ENCODE measurements at regions not wholly inside any gene's neighbourhood (a gene's known extent, or its start where the extent isn't known, plus 50 kb on each side); places are given as distances from the start of the nearest gene placed in this dataset.
"Not testable (repeated sequence)": the region's sequence is repeated elsewhere in the genome, so short reads cannot be mapped to it uniquely, and the experiment has no call there.

DNA sequence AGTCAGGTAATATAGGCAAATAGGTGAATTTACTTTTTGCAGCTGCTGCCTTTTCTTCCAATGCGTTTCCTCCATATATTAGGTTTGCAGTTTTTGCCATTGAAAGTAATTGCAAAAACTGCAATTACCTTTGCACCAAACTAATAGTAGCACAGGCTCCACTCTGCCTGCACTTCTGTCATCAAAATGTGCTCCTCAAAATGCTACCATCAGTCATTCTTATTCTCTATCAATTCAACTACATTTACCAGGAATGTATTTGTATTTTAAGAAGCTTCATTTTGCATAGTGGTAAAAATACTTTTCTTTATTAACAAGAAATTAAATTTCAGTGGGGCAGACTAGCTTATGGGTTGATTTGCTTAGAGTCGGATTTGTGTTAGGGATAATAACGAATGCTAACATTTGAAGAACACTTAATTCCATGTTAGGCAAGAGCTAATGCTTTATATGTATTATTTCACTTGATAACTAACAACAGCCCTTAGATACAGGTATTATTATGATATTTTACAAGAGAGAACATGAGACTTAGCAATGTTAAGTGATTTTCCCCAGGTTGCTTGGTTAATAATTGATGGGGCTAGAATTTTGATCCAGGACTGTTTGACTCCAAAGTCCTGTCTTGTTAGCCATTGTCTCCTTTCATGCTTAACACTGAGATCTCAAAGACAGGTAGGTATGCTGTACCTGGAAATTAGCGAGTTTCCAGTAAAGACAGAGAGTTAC lies 300.4 kb downstream of the MAN2A1 start:
- DNase-seq (ENCODE audit: low read depth, low spot score): no peak

DNA sequence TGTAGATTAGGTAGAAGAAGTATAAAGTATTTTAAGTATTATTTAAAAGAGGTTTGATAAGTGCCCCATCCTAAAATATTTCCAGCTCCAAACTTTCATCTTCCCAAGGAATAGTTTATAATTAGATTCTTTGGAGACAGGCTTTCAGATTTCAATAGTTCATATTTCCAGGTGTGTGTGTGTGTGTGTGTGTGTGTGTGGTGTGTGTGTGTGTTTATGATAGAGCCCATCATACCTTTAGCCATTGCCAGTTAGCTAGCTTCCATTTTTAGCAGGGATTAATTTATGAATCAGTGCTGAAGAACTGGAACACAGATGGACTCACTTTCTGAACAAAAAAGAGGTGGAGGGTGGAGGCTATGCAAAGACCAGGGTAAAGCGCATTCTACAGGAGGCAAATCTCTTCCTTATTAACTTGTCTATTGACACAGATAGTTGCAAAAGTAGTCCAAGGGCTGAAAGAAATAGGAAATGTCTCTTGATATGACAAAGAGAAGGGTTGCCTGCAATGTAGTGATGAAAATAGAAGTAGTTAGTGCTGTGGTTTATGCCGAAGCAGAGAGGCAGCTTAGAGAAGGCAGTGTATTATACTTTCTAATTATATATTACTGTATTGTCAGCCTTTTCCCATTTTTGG lies 301.1 kb downstream of the MAN2A1 start:
- no peak for DNase-seq (ENCODE audit: low read depth, low spot score)

DNA sequence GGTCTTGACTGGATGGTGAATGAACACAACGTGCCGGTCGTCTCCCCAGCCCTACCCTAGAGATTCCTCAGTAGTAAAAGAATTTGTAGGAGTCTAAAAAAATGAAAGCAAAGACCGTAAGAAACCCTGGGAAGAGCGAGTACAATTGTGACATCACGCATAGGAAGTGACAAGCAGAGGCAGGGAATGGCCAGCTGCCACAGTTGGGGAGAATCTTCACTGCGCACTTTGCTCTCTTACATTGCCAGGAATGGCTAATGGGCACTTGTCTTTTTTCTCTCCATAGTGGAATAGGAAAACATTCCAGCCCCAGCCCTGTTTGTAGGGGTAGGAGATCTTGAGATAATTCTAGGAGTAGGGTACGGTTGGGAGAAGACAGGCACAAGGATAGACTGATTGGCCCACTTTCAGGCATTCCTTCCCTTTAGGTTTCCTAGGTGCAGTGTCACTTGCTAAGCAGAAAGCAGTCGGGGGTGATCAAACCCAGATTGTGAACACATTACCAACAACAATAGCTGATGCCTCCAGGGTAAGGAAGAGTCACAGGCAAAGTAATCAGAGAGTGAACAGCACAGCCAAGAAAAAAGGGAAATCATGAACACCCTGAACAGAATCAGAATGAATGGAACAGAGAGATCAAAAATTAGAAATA lies 302.7 kb downstream of the MAN2A1 start:
- no peak for DNase-seq (ENCODE audit: low read depth, low spot score)

DNA sequence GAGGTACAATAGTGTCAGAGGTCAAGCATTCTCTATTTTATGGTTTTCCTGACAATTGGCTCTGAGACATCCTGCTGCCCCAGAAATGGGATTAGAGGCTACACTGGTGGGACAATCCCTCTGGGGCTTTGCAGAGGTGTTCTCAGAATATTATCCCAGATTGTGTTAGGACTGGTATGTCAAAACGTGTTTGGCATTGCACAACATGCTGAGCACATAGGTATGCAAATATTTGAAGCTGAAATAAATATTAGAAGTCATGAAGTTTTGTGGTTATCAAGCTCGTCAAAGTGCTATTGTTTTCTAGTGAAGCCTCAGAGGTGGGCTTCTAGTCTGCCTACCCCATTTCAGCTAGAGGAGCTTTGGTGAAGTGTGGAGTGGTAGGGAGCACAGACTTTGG lies 304.4 kb downstream of the MAN2A1 start:
- no peak for DNase-seq (ENCODE audit: low read depth, low spot score)

DNA sequence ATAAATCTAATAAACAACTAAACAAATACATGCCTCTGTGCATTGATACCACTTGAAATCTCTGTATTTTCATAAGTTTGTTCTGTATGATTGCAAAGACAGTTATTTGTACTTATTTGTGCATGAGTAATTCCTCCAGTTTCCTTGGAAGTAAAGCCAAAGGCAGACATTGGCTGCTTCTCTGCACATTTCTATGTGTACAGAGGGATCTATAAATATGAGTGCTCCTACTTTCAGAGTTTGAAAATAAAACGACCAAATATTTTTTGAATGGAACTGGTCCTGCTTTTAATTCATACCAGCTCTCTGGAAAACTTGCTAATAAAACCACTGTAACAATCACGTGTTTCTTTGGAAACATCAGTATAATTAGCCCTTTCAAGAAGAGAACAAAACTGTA lies 306.5 kb downstream of the MAN2A1 start:
- peak; percentile 10 for DNase-seq (ENCODE audit: low read depth, low spot score)

DNA sequence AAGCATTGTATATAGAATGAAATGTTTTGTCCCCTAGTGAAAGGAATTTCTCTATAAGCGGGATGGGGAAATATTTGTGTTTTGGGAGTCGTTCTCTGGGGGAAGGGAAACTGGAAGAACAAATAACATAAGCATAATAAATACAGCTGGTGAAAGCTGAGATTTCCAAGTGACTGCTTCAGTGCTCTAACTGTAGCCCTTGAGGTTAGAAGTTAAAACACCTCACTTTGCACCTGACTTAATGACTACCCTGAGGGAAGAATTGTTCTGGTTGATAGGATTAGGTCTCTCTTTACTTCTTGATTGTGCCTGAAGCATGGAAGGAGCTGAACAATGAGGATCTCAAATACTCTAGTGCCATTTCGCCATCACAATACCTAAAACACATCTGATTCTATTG lies 307.4 kb downstream of the MAN2A1 start:
- no peak for DNase-seq (ENCODE audit: low read depth, low spot score)

DNA sequence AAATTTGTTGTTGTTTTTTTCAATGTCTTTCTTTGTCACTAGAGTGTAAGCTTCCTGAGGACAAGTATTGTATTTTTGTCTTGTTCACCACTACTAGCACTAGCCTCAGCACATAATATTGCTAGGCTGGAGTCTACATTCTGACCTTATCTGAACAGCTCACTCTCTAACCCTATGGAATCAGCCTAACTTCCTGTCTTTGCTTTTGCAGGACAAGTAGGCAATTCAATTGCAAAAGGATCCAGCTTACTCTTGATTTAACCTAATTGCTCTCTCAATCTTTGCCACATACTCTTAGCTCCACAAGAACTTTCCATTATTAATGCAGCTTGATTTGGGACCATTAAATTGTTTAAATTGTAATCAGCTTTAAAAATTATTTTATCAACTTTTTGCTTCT lies 308.5 kb downstream of the MAN2A1 start:
- DNase-seq (ENCODE audit: low read depth, low spot score): no peak

DNA sequence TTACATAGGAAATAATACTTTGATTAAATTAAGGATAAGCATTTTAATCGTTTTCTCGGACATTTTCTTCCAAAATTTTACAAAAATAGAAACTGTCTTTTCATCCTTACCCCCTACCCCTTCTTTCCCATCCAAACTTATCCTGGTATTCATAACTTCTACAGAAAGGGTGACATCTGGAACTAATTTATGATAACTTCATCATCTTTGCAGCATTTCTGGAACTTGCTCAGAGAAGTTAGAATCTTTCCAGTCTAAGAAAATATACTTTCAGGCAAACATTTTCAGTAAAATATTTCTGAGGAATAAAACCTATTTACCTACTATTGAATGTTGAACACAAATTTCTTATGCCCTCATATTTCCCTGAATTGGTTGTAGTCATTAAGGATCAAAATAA lies 309.0 kb downstream of the MAN2A1 start:
- DNase-seq (ENCODE audit: low read depth, low spot score): no peak

DNA sequence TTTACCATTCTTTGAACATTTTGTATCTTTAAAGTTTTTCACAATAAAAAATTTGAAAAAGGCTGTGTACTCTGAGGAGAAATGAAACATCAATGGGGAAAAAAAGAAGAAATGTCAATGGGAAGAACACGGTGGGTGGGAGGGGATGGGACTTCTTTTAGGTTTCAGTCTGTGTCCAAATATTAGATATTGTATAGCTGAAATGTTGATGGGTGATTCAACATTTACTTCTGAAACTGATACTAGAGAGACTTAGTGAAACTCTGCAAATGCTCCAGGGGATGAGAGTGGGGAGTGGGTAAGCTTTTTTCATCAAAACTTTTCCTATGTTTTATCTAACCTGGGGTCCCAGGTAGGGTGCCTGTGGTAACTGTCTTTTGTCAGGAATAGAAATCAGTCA lies 311.9 kb downstream of the MAN2A1 start:
- no peak for DNase-seq (ENCODE audit: low read depth, low spot score)

DNA sequence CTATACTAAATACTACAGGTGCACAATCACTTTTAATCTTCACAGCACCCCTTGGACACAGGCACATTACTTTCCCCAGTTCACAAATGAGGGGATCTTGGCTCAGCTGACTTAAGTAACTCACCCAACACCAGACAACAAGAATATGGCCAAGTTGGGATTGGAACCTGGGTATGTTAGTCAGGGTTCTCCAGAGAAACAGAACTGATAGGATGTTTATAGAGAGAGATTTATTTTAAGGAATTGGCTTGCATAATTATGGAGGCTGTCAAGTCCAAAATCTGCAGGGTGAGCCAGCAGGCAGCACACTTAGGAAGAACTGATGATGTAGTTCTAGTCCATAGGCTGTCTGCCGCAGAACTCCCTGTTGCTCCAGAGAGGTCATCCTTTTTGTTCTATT lies 312.9 kb downstream of the MAN2A1 start:
- DNase-seq (ENCODE audit: low read depth, low spot score): no peak

DNA sequence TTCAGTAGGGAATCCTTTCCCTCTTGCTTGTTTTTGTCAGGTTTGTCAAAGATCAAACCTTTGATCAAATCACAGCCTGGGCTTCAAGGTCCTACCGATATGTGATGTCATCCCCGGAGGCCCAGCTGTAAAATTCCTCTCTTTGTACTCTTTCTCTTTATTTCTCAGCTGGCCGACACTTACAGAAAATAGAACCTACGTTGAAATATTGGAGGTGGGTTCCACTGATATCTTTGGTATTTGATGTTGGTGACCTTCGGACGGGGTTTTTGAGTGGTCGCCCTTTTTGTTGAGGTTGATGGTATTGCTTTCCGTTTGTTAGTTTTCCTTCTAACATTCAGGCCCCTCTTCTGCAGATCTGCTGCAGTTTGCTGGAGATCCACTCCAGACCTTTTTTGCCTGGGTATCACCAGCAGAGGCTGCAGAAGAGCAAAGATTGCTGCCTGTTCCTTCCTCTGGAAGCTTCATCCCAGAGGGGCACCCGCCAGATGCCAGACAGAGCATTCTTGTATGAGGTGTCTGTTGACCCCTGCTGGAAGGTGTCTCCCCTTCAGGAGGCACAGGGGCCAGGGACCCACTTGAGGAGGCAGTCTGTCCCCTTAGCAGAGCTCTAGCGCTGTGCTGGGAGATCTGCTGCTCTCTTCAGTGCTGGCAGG lies 316.3 kb downstream of the MAN2A1 start:
- DNase-seq (ENCODE audit: low read depth, low spot score): not testable (repeated sequence)

DNA sequence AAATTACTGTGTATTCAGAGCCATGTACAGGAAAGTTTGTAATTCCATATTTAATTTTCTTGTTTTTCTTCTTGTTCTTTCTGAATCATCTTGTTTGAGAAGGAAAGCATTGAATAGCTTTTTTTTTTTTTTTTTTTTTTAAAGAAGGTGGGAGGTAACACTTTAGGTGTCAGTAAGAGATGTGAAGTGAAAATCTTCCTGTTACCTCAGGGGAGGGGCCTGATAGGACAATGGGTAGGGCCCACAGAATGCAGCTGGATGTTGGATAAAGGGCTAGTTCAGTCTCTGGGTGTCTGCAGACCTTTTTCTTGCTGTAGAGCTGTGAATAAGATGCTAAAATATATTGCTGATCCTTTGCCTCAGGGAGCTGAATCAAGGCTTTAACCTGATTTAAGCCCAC lies 317.4 kb downstream of the MAN2A1 start:
- no peak for DNase-seq (ENCODE audit: low read depth, low spot score)

DNA sequence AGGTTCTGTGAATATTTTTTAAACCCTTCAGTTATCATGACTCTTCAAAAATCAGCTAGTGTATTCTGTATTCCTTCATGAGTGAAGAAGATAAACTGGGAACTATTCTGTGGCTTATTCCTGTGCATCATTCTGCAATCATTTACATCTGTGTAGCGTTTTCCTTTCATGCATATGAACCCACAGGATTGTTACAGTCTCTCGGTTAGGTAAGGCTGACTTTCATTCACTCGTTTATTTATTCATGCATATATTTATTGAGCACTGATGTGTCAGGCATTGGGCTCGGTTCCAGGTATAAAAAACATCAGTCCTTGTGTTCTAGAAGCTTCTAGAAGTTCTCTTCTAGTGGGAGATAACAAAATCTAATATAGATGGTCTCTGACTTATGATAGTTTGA lies 318.4 kb downstream of the MAN2A1 start:
- peak; percentile 36 for DNase-seq (ENCODE audit: low read depth, low spot score)

DNA sequence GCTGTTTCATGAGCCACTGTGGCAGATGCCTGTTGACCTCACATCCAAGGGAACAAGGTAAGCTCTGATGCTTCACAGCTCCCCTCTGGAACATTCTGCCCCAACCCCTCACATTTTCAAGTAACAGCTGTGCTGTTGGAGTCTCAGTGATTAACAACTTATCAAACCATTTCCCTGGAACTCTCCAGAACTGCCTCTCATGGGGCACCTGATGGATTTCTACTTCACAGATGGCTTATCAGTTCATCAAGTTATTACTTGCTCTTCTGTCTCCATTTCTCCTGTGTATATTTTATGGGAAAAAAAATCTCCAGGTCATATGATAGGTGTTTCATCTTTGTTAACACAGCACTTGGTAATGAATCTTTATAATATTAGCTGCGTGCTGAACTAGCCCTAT lies 322.4 kb downstream of the MAN2A1 start:
- DNase-seq (ENCODE audit: low read depth, low spot score): no peak

DNA sequence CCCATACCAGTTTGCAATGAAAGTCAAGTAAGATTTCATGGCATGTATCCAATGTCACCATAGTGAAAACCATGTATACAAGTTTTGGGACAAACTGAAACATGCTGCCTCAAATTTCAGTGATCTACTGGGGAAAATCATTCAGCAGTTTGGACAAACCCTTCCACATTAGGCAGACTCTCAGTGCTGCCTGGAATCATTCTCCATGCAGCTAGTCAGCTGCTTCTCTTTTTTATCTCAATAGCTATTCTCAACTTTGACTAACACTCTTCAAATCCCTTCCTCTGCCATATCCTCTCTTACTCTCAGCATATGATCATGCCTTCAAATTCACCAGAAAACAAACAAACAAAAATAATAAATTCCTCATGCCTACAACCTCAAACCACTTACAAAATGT lies 323.3 kb downstream of the MAN2A1 start:
- DNase-seq (ENCODE audit: low read depth, low spot score): no peak

DNA sequence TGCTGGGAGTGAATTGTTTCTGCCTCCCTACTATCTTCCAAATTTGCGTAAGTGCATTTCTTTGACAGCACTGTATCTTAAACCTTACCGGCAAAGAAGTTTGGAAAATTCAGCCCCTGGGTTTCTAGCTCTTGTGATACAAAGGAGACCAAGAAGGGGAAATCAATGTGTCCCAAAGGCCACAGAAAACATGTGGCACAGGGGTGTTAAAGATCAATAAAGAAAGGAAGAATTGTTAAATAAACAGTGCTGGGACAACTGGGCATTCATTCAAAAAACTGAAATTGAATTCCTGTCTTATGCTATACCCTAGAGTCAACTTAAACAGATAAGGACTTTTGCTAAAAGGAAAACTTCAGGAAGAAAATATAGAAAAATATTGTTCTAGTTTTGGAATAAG lies 328.1 kb downstream of the MAN2A1 start:
- DNase-seq (ENCODE audit: low read depth, low spot score): no peak

DNA sequence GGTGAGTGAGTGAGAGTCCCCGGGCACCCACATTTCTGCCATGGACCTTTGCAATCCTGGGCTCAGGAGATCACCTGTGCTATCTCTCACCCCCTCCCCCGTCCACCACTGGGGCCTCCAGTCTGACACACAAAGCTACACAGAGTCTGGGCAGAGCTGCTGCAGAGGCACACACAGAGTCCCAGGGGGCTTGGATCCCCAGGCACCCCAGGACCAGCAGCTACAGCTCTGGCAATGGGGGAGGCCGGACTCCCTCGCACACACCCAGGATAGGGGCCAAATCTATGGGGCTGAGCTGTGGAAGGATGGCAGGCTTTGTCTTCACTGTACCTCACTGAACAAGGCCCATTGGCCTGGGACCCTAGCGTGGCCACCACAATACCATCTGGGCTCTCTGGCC lies 328.8 kb downstream of the MAN2A1 start:
- DNase-seq (ENCODE audit: low read depth, low spot score): no peak

DNA sequence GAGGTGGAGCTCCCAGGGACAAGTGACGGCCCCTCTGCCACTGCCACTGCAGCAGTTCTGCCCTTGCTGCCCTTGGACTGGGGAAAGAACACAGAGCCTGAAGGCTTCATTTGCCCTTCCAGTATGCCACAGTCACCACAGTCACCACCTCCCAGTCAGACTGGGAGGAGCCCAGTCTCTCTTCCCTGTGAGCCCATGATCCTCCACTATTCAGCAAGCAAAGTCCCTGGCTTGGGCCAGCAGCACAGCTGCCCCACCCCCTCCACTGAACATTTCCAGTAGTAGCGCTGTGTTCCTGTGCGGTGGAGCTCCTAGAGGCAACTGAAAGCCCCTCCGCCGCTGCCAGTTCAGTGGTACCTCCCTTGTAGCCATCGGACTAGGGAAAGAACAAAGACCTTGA lies 329.4 kb downstream of the MAN2A1 start:
- no peak for DNase-seq (ENCODE audit: low read depth, low spot score)

DNA sequence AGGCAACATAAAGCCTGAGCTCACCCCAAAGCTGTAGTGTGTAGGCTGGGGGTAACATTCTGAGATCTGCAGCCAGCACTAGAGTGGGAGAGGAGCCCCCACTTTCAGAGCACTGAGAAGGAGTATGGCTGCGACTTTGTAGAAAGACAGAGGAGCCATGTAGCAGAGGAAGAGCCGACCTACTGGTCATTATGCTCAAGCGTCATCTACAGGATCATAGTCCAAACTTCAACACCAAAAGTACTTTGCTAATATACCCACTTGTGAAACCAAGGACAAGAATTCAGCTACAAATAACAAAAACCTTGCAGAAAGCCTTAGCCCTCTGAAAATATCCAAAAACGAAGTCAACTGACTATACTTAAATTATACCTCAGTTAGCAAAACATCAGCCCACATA lies 330.1 kb downstream of the MAN2A1 start:
- no peak for DNase-seq (ENCODE audit: low read depth, low spot score)

DNA sequence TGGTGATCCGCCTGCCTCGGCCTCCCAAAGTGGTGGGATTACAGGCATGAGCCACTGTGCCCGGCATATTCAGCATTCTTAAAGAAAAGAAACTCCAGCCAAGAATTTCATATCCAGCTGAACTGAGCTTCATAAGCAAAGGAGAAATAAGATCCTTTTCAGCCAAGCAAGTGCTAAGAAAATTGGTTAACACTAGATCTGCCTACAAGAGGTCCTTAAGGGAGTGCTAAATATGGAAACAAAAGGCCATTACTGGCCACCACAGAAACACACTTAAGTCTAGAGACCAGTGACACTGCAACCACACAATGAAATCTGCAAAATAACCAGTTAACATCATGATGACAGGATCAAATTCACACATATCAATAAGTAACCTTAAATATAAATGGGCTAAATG lies 331.5 kb downstream of the MAN2A1 start:
- DNase-seq (ENCODE audit: low read depth, low spot score): no peak

DNA sequence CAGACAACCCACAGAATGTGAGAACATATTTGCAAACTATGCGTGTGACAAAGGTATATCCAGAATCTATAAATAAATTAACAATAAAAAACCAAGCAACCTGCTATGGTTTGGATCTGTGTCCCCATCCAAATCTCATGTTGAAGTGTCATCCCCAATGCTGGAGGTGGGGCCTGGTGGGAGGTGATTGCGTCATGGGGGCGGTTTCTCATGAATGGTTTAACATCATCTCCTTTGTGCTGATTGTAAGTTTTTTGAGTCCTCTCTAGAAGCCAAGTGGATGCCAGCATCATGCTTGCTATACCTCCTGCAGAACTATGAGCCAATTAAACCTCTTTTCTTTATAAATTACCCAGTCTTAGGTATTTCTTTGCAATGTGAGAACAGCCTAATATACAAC lies 335.4 kb downstream of the MAN2A1 start:
- no peak for DNase-seq (ENCODE audit: low read depth, low spot score)

DNA sequence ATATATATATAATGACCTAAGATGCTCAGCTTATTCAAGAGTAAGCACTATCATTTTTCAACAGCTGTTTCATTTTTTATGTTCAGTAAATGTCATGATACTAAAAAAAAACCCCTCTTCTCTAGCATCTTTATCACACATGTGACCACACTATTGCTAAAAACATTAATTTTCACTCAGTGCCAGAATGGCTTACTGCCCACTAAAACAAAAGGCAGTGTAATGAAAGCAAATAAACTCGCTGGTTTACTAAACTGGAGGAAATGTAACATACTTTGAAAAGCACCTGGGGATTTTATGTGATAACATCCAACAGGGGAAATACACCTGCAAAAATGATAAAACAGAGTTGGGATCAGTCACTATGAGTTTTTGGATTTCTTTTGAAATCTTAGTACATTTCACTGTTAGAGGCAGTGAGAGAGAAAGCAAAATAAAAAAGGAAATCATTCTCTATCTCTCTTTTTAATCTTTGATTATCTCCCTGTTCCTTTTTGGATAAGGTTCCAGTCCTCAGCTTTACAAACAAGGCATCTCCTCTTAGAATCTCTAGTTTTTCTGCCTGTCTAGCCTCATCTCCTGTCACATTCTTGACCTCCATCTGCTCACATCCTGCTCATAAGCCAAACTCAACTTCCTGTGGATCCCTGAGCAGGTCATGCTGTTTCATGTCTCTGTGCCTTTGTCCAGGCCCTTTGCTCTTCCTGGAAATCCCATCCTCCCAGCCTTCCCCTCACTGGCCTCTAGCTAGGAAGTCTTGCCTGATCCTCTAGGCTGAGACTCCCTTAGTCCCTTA lies 338.0 kb downstream of the MAN2A1 start:
- DNase-seq (ENCODE audit: low read depth, low spot score): no peak

All from astrocyte of the hippocampus (primary cell).